ENCODE measurements at regions not wholly inside any gene's neighbourhood (a gene's known extent, or its start where the extent isn't known, plus 50 kb on each side); places are given as distances from the start of the nearest gene placed in this dataset.
"Not testable (repeated sequence)": the region's sequence is repeated elsewhere in the genome, so short reads cannot be mapped to it uniquely, and the experiment has no call there.

GRCh38 chr1:213448776-213449175, 397.7 kb downstream of the RPS6KC1 start:
- H3K27ac ChIP-seq (ENCODE audit: low read depth, low read length): no peak overlapping the region
- no peaks in the 10 kb centered on the region for H3K36me3 ChIP-seq (ENCODE audit: control insufficient read depth in 3 of 3, insufficient read depth in 3 of 3, low read length in 3 of 3)
- no peaks in the 10 kb centered on the region for H3K27me3 ChIP-seq (ENCODE audit: control insufficient read depth in 3 of 3, insufficient read depth in 3 of 3, low read length in 3 of 3)

GRCh38 chr1:213452501-213452900, 401.5 kb downstream of the RPS6KC1 start:
- Histone ChIP-seq H3K27me3 (ENCODE audit: control insufficient read depth in 3 of 3, insufficient read depth in 3 of 3, low read length in 3 of 3) (no peaks in the 10 kb centered on the region), H3K27ac (ENCODE audit: low read depth, low read length) (no peak overlapping the region), H3K36me3 (ENCODE audit: control insufficient read depth in 3 of 3, insufficient read depth in 3 of 3, low read length in 3 of 3) (no peaks in the 10 kb centered on the region), H3K4me1 (ENCODE audit: control insufficient read depth in 3 of 3, insufficient read depth in 3 of 3, low read length in 3 of 3) (peaks cover 3 to 10% (median 4%) of the 10 kb centered on the region in 3 donors), H3K9ac (ENCODE audit: low read depth in 1 of 3, low read length in 3 of 3) (no peak overlapping the region), H3K9me3 (ENCODE audit: control insufficient read depth in 3 of 3, low read length in 3 of 3) (no peaks in the 10 kb centered on the region), H3K4me3 (ENCODE audit: low read length in 3 of 3) (no peak overlapping the region)

More at GRCh38 chr1:213448776-213449175, 397.7 kb downstream of the RPS6KC1 start:
- Histone ChIP-seq H3K4me3 (ENCODE audit: low read length in 3 of 3) (no peak overlapping the region), H3K9ac (ENCODE audit: low read depth in 1 of 3, low read length in 3 of 3) (no peak overlapping the region), H3K9me3 (ENCODE audit: control insufficient read depth in 3 of 3, low read length in 3 of 3) (no peaks in the 10 kb centered on the region), H3K4me1 (ENCODE audit: control insufficient read depth in 3 of 3, insufficient read depth in 3 of 3, low read length in 3 of 3) (no peaks in the 10 kb centered on the region)

DNA sequence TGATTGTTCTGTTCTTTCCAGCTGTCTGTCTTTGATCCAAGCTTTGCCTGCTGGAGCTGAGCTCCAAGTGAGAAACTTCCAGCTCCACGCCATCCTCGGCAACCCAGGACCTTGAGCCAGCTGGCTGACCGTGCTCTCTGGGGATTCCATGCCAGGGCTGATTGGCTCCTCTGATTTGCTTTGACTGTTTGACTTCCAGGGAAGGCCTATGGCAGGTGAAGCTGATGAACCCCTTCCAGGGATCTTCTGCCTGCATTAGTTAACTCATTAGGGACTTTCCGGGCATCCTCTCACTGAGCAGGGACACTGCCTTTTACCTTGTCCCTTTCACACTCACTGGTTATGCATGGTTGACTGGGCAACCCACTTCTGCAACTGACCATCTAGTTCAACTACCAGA, 406.1 kb downstream of the RPS6KC1 start:
- Histone ChIP-seq H3K27ac (ENCODE audit: low read depth, low read length) (no peak overlapping the region), H3K9me3 (ENCODE audit: control insufficient read depth in 3 of 3, low read length in 3 of 3) (no peaks in the 10 kb centered on the region), H3K36me3 (ENCODE audit: control insufficient read depth in 3 of 3, insufficient read depth in 3 of 3, low read length in 3 of 3) (no peaks in the 10 kb centered on the region), H3K4me3 (ENCODE audit: low read length in 3 of 3) (no peak overlapping the region), H3K9ac (ENCODE audit: low read depth in 1 of 3, low read length in 3 of 3) (no peak overlapping the region), H3K27me3 (ENCODE audit: control insufficient read depth in 3 of 3, insufficient read depth in 3 of 3, low read length in 3 of 3) (no peaks in the 10 kb centered on the region), H3K4me1 (ENCODE audit: control insufficient read depth in 3 of 3, insufficient read depth in 3 of 3, low read length in 3 of 3) (peaks cover 3 to 10% (median 4%) of the 10 kb centered on the region in 3 donors)

GRCh38 chr1:213457733-213458132, 406.7 kb downstream of the RPS6KC1 start:
- Histone ChIP-seq H3K4me3 (ENCODE audit: low read length in 3 of 3) (no peak overlapping the region), H3K9me3 (ENCODE audit: control insufficient read depth in 3 of 3, low read length in 3 of 3) (no peaks in the 10 kb centered on the region), H3K27ac (ENCODE audit: low read depth, low read length) (no peak overlapping the region), H3K36me3 (ENCODE audit: control insufficient read depth in 3 of 3, insufficient read depth in 3 of 3, low read length in 3 of 3) (no peaks in the 10 kb centered on the region), H3K4me1 (ENCODE audit: control insufficient read depth in 3 of 3, insufficient read depth in 3 of 3, low read length in 3 of 3) (peaks cover 3 to 10% (median 4%) of the 10 kb centered on the region in 3 donors), H3K9ac (ENCODE audit: low read depth in 1 of 3, low read length in 3 of 3) (no peak overlapping the region), H3K27me3 (ENCODE audit: control insufficient read depth in 3 of 3, insufficient read depth in 3 of 3, low read length in 3 of 3) (no peaks in the 10 kb centered on the region)

GRCh38 chr1:213462374-213462773, 411.3 kb downstream of the RPS6KC1 start:
- not testable (repeated sequence) for H3K36me3 ChIP-seq (ENCODE audit: control insufficient read depth in 3 of 3, insufficient read depth in 3 of 3, low read length in 3 of 3); H3K9ac ChIP-seq (ENCODE audit: low read depth in 1 of 3, low read length in 3 of 3); H3K4me3 ChIP-seq (ENCODE audit: low read length in 3 of 3); H3K27ac ChIP-seq (ENCODE audit: low read depth, low read length); H3K9me3 ChIP-seq (ENCODE audit: control insufficient read depth in 3 of 3, low read length in 3 of 3); H3K4me1 ChIP-seq (ENCODE audit: control insufficient read depth in 3 of 3, insufficient read depth in 3 of 3, low read length in 3 of 3); H3K27me3 ChIP-seq (ENCODE audit: control insufficient read depth in 3 of 3, insufficient read depth in 3 of 3, low read length in 3 of 3)

GRCh38 chr1:213464786-213465460, 413.9 kb downstream of the RPS6KC1 start:
- no peaks in the 10 kb centered on the region for H3K27me3 ChIP-seq (ENCODE audit: control insufficient read depth in 3 of 3, insufficient read depth in 3 of 3, low read length in 3 of 3)
- H3K27ac ChIP-seq (ENCODE audit: low read depth, low read length): no peak overlapping the region
- H3K9ac ChIP-seq (ENCODE audit: low read depth in 1 of 3, low read length in 3 of 3): no peak overlapping the region
- H3K4me1 ChIP-seq (ENCODE audit: control insufficient read depth in 3 of 3, insufficient read depth in 3 of 3, low read length in 3 of 3): no peaks in the 10 kb centered on the region
- no peak overlapping the region for H3K4me3 ChIP-seq (ENCODE audit: low read length in 3 of 3)
- no peaks in the 10 kb centered on the region for H3K9me3 ChIP-seq (ENCODE audit: control insufficient read depth in 3 of 3, low read length in 3 of 3)
- H3K36me3 ChIP-seq (ENCODE audit: control insufficient read depth in 3 of 3, insufficient read depth in 3 of 3, low read length in 3 of 3): no peaks in the 10 kb centered on the region

- no peaks in the 10 kb centered on the region for H3K4me1 ChIP-seq (ENCODE audit: control insufficient read depth in 3 of 3, insufficient read depth in 3 of 3, low read length in 3 of 3)
- H3K27ac ChIP-seq (ENCODE audit: low read depth, low read length): no peak overlapping the region
- no peak overlapping the region for H3K9ac ChIP-seq (ENCODE audit: low read depth in 1 of 3, low read length in 3 of 3)
- H3K27me3 ChIP-seq (ENCODE audit: control insufficient read depth in 3 of 3, insufficient read depth in 3 of 3, low read length in 3 of 3): no peaks in the 10 kb centered on the region
- no peaks in the 10 kb centered on the region for H3K36me3 ChIP-seq (ENCODE audit: control insufficient read depth in 3 of 3, insufficient read depth in 3 of 3, low read length in 3 of 3)
- H3K4me3 ChIP-seq (ENCODE audit: low read length in 3 of 3): no peak overlapping the region
- H3K9me3 ChIP-seq (ENCODE audit: control insufficient read depth in 3 of 3, low read length in 3 of 3): no peaks in the 10 kb centered on the region
These were observed 415.5 kb downstream of the RPS6KC1 start for GRCh38 chr1:213466541-213466940.

DNA sequence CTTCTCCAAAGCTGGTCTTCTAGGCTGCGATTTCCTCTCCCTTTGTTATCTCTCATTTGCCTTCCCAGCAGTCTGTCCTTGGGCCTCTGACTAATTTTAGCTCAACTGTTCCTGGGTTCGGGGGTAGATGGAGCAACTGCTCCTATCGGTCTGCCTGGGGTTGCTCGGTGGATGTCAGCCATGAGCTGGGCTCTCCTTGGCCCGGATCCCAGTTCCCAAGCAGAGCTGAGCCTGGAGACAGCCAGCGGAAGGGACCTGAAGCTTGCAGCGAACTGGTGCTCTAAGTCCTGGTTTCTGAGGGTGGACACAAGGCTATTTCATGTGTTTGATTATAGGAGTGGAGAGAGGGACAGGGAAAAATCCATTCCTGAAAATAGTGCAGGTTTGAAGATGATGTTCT, 423.0 kb downstream of the RPS6KC1 start:
- Histone ChIP-seq H3K36me3 (ENCODE audit: control insufficient read depth in 3 of 3, insufficient read depth in 3 of 3, low read length in 3 of 3) (no peaks in the 10 kb centered on the region), H3K9me3 (ENCODE audit: control insufficient read depth in 3 of 3, low read length in 3 of 3) (no peaks in the 10 kb centered on the region), H3K4me1 (ENCODE audit: control insufficient read depth in 3 of 3, insufficient read depth in 3 of 3, low read length in 3 of 3) (peaks cover 0 to 6% (median 3%) of the 10 kb centered on the region in 3 donors), H3K27me3 (ENCODE audit: control insufficient read depth in 3 of 3, insufficient read depth in 3 of 3, low read length in 3 of 3) (no peaks in the 10 kb centered on the region), H3K9ac (ENCODE audit: low read depth in 1 of 3, low read length in 3 of 3) (no peak overlapping the region), H3K4me3 (ENCODE audit: low read length in 3 of 3) (no peak overlapping the region), H3K27ac (ENCODE audit: low read depth, low read length) (no peak overlapping the region)

DNA sequence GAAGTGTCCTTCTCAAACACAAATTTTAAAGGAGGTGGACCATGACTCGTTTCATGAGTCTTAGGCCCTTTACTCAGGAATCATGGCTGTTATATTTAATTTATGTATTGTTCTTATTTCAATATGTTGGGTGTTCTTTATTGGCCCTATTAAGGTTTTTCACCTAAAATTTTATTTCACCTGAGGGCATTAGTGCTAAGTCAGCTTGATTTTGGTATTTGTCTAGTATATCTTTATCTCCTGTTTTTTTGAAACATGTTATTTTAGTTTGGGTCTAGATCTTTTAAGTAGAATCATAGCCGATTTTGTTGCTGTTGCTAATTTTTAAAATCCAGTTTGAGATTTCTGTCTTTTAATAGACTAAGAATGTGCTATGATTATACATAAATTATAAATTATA, 430.4 kb downstream of the RPS6KC1 start:
- no peaks in the 10 kb centered on the region for H3K9me3 ChIP-seq (ENCODE audit: control insufficient read depth in 3 of 3, low read length in 3 of 3)
- H3K9ac ChIP-seq (ENCODE audit: low read depth in 1 of 3, low read length in 3 of 3): no peak overlapping the region
- no peaks in the 10 kb centered on the region for H3K27me3 ChIP-seq (ENCODE audit: control insufficient read depth in 3 of 3, insufficient read depth in 3 of 3, low read length in 3 of 3)
- no peak overlapping the region for H3K4me3 ChIP-seq (ENCODE audit: low read length in 3 of 3)
- H3K4me1 ChIP-seq (ENCODE audit: control insufficient read depth in 3 of 3, insufficient read depth in 3 of 3, low read length in 3 of 3): peaks cover 0 to 2% (median 0%) of the 10 kb centered on the region in 3 donors
- H3K36me3 ChIP-seq (ENCODE audit: control insufficient read depth in 3 of 3, insufficient read depth in 3 of 3, low read length in 3 of 3): no peaks in the 10 kb centered on the region
- no peak overlapping the region for H3K27ac ChIP-seq (ENCODE audit: low read depth, low read length)

DNA sequence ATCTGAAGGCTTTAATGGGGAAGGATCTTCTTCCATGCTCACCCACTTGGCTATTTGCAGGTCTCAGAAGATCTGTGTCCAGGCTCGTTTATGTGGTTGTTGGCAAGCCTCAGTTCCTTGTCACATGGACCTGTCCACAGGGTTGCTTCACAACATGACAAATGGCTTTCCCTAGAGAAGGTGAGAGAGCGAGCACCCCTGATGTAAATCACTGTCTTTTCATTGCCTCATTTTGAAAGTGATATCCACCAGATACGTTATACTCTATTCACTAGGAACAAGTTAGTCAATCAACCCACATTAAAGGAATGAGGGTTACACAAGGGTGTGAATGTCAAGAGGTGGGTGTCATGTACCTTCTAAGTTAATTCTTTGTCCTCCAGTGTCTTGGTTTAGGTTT, 433.3 kb downstream of the RPS6KC1 start:
- Histone ChIP-seq H3K9ac (ENCODE audit: low read depth in 1 of 3, low read length in 3 of 3) (no peak overlapping the region), H3K4me1 (ENCODE audit: control insufficient read depth in 3 of 3, insufficient read depth in 3 of 3, low read length in 3 of 3) (peaks cover 0 to 2% (median 0%) of the 10 kb centered on the region in 3 donors), H3K9me3 (ENCODE audit: control insufficient read depth in 3 of 3, low read length in 3 of 3) (no peaks in the 10 kb centered on the region), H3K36me3 (ENCODE audit: control insufficient read depth in 3 of 3, insufficient read depth in 3 of 3, low read length in 3 of 3) (no peaks in the 10 kb centered on the region), H3K27ac (ENCODE audit: low read depth, low read length) (no peak overlapping the region), H3K27me3 (ENCODE audit: control insufficient read depth in 3 of 3, insufficient read depth in 3 of 3, low read length in 3 of 3) (no peaks in the 10 kb centered on the region), H3K4me3 (ENCODE audit: low read length in 3 of 3) (no peak overlapping the region)

Measured in skeletal muscle tissue (tissue), 3 donors.